GM12878 (cell line): ENCODE measurements at regions not wholly inside any gene's neighbourhood (a gene's known extent, or its start where the extent isn't known, plus 50 kb on each side); places are given as distances from the start of the nearest gene placed in this dataset.

Experiments
- ATAC-seq: fragments of 200-7000 bp; cut with Tn5 transposase; 3 replicates; pipeline ENCODE4 v1.9.1; 2020; ENCODE audit warnings: mild to moderate bottlenecking, moderate library complexity
- BruUV-seq: library from RNA; stranded (reverse); fragments of 400-500 nt; replicated peaks from 2 replicates; lab custom pipeline; 2021; lab: Mats Ljungman, UMichigan
- CTCF ChIA-PET: fragments of 300-600 bp; sonication (Branson Sonifier 250); formaldehyde crosslinking; extraction: SDS; loops from one replicate; lab custom pipeline; 2021; ENCODE audit warnings: inconsistent platforms; lab: Yijun Ruan, JAX
- POLR2A ChIA-PET: fragments of 350-600 bp; formaldehyde crosslinking; extraction: SDS; loops from one replicate; lab custom pipeline; 2021; ENCODE audit warnings: inconsistent platforms; lab: Charles Lee
- RAD21 ChIA-PET: fragments of 300-600 bp; sonication (Branson Sonifier 250); formaldehyde crosslinking; loops from one replicate; lab custom pipeline; 2023; ENCODE audit warnings: antibody characterized with exemption; ENCODE audit not compliant: unreplicated experiment; lab: Charles Lee
- SMC1A ChIA-PET: fragments of 300-600 bp; sonication (Branson Sonifier 250); formaldehyde crosslinking; loops from one replicate; lab custom pipeline; 2023; ENCODE audit not compliant: unreplicated experiment, uncharacterized antibody; lab: Charles Lee
- DNase-seq: peaks from one replicate; pipeline ENCODE4 v3.0.0-alpha.2; 2011; ENCODE audit warnings: low read depth, low spot score
- FAIRE-seq: peaks from 3 replicates; lab custom pipeline; 2011; peaks lifted over from hg19 to GRCh38; lab: Jason Lieb, UNC
- H2AFZ ChIP-seq: 2 replicates; pipeline ENCODE4 v1.6.0; 2011; ENCODE audit warnings: low read depth, low read length, control low read depth; ENCODE audit not compliant: control insufficient read depth
- H3K27ac ChIP-seq: 2 replicates; pipeline ENCODE4 v1.5.1; 2011; ENCODE audit warnings: control low read depth; ENCODE audit not compliant: control insufficient read depth, insufficient read depth
- H3K27me3 ChIP-seq, 2 experiments: replicated peaks in 1 of 2; 2 replicates each; pipeline versions ENCODE4 v1.6.0 to v1.6.1; 2011; ENCODE audit warnings: low read length in 1 of 2; ENCODE audit not compliant: control insufficient read depth in 2 of 2, insufficient read depth in 2 of 2
- H3K36me3 ChIP-seq, 2 experiments: 2 replicates each; pipeline ENCODE4 v1.5.1; 2011; ENCODE audit warnings: low read length in 1 of 2; ENCODE audit not compliant: control insufficient read depth in 2 of 2, insufficient read depth in 2 of 2
- H3K4me1 ChIP-seq: 2 replicates; pipeline ENCODE4 v1.6.1; 2011; ENCODE audit warnings: mild to moderate bottlenecking, low read length, moderate library complexity, mixed read lengths; ENCODE audit not compliant: control insufficient read depth, insufficient read depth
- H3K4me2 ChIP-seq: 2 replicates; pipeline ENCODE4 v1.6.0; 2011; ENCODE audit warnings: control low read depth; ENCODE audit not compliant: control insufficient read depth, insufficient read depth
- H3K4me3 ChIP-seq: fragments of 200-600 bp; sonication (generic); 2 replicates; pipeline ENCODE4 v1.5.1; 2016
- H3K79me2 ChIP-seq: 2 replicates; pipeline ENCODE4 v1.6.0; 2011; ENCODE audit warnings: low read length; ENCODE audit not compliant: control insufficient read depth, insufficient read depth
- H3K9ac ChIP-seq: 2 replicates; pipeline ENCODE4 v1.8.0; 2011; ENCODE audit warnings: low read length, control low read depth, mixed read lengths; ENCODE audit not compliant: control insufficient read depth, insufficient read depth
- H3K9me3 ChIP-seq: replicated peaks from 3 replicates; pipeline ENCODE4 v1.5.1; 2011; ENCODE audit warnings: mild to moderate bottlenecking, low read length; ENCODE audit not compliant: control insufficient read depth, insufficient read depth
- H4K20me1 ChIP-seq: 2 replicates; pipeline ENCODE4 v1.6.0; 2011; ENCODE audit not compliant: control insufficient read depth, insufficient read depth
- BCL11A ChIP-seq: IDR thresholded peaks from 2 replicates; pipeline ENCODE4 v1.6.1; 2011; ENCODE audit warnings: low read depth, low read length
- CBX5 ChIP-seq: sonication (generic); IDR thresholded peaks from 2 replicates; pipeline ENCODE4 v1.6.1; 2016; ENCODE audit warnings: low read depth, moderate library complexity, mild to moderate bottlenecking, inconsistent platforms
- E2F4 ChIP-seq: IDR thresholded peaks from 2 replicates; pipeline ENCODE4 v1.6.1; 2012; ENCODE audit warnings: low read depth, low read length, improper control_type of control experiment
- EED ChIP-seq: sonication (generic); IDR thresholded peaks from 2 replicates; pipeline ENCODE4 v1.6.1; 2016; ENCODE audit warnings: antibody characterized with exemption, low read depth
- EP300 ChIP-seq, 2 experiments: fragments of 150-350 bp in 1 of 2; IDR thresholded peaks; 2 replicates each; pipeline ENCODE4 v1.6.1; 2011 to 2012; ENCODE audit warnings: low read depth in 2 of 2, low read length in 2 of 2, borderline replicate concordance in 1 of 2, improper control_type of control experiment in 1 of 2, inconsistent platforms in 1 of 2; ENCODE audit not compliant: control insufficient read depth in 1 of 2
- NFYB ChIP-seq: IDR thresholded peaks from 2 replicates; pipeline ENCODE4 v1.6.1; 2011; ENCODE audit warnings: low read depth, mild to moderate bottlenecking, low read length, improper control_type of control experiment, moderate library complexity; ENCODE audit not compliant: insufficient read depth
- PRDM15 ChIP-seq: fragments of 450-650 bp; formaldehyde crosslinking; IDR thresholded peaks from 2 replicates; pipeline ENCODE4 v1.4.0; 2020; ENCODE audit warnings: mild to moderate bottlenecking, moderate library complexity
- RAD51 ChIP-seq: fragments of 450-650 bp; IDR thresholded peaks from 2 replicates; pipeline ENCODE4 v1.6.1; 2016; ENCODE audit warnings: moderate library complexity, mild to moderate bottlenecking, inconsistent platforms
- SIX5 ChIP-seq: IDR thresholded peaks from 2 replicates; pipeline ENCODE4 v1.6.1; 2011; ENCODE audit warnings: mild to moderate bottlenecking, low read depth, low read length, moderate library complexity; ENCODE audit not compliant: severe bottlenecking
- SP1 ChIP-seq: IDR thresholded peaks from one replicate; pipeline ENCODE4 v1.6.1; 2011; ENCODE audit warnings: low read depth, low read length
- TCF12 ChIP-seq: IDR thresholded peaks from 2 replicates; pipeline ENCODE4 v1.6.1; 2011; ENCODE audit warnings: low read depth, mild to moderate bottlenecking, low read length
- ZSCAN29 ChIP-seq: fragments of 450-650 bp; IDR thresholded peaks from 2 replicates; pipeline ENCODE4 v1.6.1; 2017; ENCODE audit warnings: mild to moderate bottlenecking, moderate library complexity
- WGBS: methylation state at CpG from one replicate; pipeline ENCODE4 v1.1.6; 2016; ENCODE audit warnings: low lambda C conversion rate; ENCODE audit not compliant: insufficient replicate concordance, insufficient coverage; ENCODE audit errors: missing lambda C conversion rate; 5-methylcytosine and 5-hydroxymethylcytosine counted together
- in situ Hi-C: fragments of 300-500 bp; cut with MboI; formaldehyde crosslinking; loops from 9 replicates; pipeline ENCODE4 v1.14.3; 2018; ENCODE audit warnings: mixed read lengths
- intact Hi-C: fragments of 100-400 bp; cut with micrococcal nuclease; formaldehyde crosslinking; loops from one replicate; pipeline ENCODE4 v1.14.2; 2022; ENCODE audit not compliant: unreplicated experiment
- TF ChIP-seq, protein P1 (sequence below), 3 experiments: IDR thresholded peaks in 2 of 3; conservative IDR thresholded peaks in 1 of 3; 2 replicates each; pipeline ENCODE4 v1.5.1; 2011; ENCODE audit warnings: low read depth in 3 of 3, low read length in 3 of 3, mild to moderate bottlenecking in 3 of 3, control low read depth in 2 of 3, moderate library complexity in 2 of 3, inconsistent platforms in 1 of 3, mixed read lengths in 1 of 3; ENCODE audit not compliant: control insufficient read depth in 2 of 3, insufficient read depth in 1 of 3; ENCODE audit errors: extremely low read depth in 1 of 3

DNA sequence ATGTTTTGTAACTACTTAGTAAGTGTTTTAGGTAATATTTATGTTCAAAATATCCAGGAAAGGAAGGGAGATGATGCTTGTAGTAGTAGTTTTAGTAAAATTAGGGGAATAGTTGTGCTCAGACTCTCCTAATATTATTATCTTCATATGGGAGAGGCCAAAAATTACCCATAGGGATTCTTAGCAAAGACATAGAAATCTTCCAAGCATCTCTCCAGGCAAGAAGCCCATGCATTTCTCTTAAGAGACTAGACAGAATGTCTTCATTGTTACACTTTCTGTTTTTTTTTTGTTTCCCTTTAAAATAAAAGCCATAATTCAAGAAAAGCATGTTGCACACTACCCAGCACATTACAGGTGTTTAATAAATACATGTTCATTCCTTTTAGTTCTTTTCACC lies 180.6 kb downstream of the CYB561 start:
- Histone ChIP-seq H3K36me3 (no peaks in the 10 kb centered on the region), H3K79me2 (no peaks in the 10 kb centered on the region), H3K4me3 (no peak overlapping the region), H3K4me1 (no peaks in the 10 kb centered on the region), H3K9me3 (no peaks in the 10 kb centered on the region), H3K4me2 (no peak overlapping the region), H3K27ac (no peak overlapping the region), H3K27me3 (no peaks in the 10 kb centered on the region; a peak in 1 of 4 replicates), H3K9ac (no peak overlapping the region), H2AFZ (no peak overlapping the region), H4K20me1 (no peaks in the 10 kb centered on the region)
- no TSS peak for BruUV-seq
- SMC1A ChIA-PET = no interaction called here
- POLR2A ChIA-PET = no interaction called here
- RAD21 ChIA-PET = no interaction called here
- CTCF ChIA-PET = no interaction called here
- ATAC-seq (no peak), DNase-seq (no peak), FAIRE-seq (no peak)
- in situ Hi-C loops (no loop called here), intact Hi-C loops (no loop called here)
- TF ChIP-seq CBX5 = no peak
- no peak for TF ChIP-seq SP1
- TF ChIP-seq E2F4 = no peak
- TF ChIP-seq BCL11A = no peak
- TF ChIP-seq RAD51 = no peak

GRCh38 chr17:63267846-63268245 lies 178.3 kb downstream of the CYB561 start:
- RAD21 ChIA-PET = no interaction called here
- H3K27me3 ChIP-seq = no peaks in the 10 kb centered on the region; a peak in 1 of 4 replicates
- no peak overlapping the region for H3K4me2 ChIP-seq
- WGBS = 29% methylated on average over 4 of the region's 4 CpGs
- POLR2A ChIA-PET = no interaction called here
- BruUV-seq = no TSS peak
- ATAC-seq = no peak
- H3K9ac ChIP-seq = no peak overlapping the region
- intact Hi-C loops (no loop called here), in situ Hi-C loops (no loop called here)
- H3K9me3 ChIP-seq = no peaks in the 10 kb centered on the region
- H3K4me1 ChIP-seq = no peaks in the 10 kb centered on the region
- no peak overlapping the region for H3K4me3 ChIP-seq
- H3K36me3 ChIP-seq = no peaks in the 10 kb centered on the region
- DNase-seq = no peak
- no peak overlapping the region for H3K27ac ChIP-seq
- SMC1A ChIA-PET = no interaction called here
- no peaks in the 10 kb centered on the region for H4K20me1 ChIP-seq
- FAIRE-seq = no peak
- H2AFZ ChIP-seq = no peak overlapping the region
- CTCF ChIA-PET = no interaction called here
- H3K79me2 ChIP-seq = no peaks in the 10 kb centered on the region
- TF ChIP-seq TCF12 (no peak), EP300 (IDR thresholded peaks at IDR 0.05; ENCODE audit: borderline replicate concordance in 1 of 2, control insufficient read depth in 1 of 2, low read depth in 2 of 2, low read length in 2 of 2) (no peak), PRDM15 (CRISPR knock-in tag) (no peak), EED (no peak), NFYB (no peak), ZSCAN29 (no peak), SIX5 (no peak)
- TF ChIP-seq, protein P1, sequence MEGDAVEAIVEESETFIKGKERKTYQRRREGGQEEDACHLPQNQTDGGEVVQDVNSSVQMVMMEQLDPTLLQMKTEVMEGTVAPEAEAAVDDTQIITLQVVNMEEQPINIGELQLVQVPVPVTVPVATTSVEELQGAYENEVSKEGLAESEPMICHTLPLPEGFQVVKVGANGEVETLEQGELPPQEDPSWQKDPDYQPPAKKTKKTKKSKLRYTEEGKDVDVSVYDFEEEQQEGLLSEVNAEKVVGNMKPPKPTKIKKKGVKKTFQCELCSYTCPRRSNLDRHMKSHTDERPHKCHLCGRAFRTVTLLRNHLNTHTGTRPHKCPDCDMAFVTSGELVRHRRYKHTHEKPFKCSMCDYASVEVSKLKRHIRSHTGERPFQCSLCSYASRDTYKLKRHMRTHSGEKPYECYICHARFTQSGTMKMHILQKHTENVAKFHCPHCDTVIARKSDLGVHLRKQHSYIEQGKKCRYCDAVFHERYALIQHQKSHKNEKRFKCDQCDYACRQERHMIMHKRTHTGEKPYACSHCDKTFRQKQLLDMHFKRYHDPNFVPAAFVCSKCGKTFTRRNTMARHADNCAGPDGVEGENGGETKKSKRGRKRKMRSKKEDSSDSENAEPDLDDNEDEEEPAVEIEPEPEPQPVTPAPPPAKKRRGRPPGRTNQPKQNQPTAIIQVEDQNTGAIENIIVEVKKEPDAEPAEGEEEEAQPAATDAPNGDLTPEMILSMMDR (IDR thresholded peaks at IDR 0.05 in 2 of 3, conservative IDR thresholded peaks at IDR 0.05 in 1 of 3; ENCODE audit: control insufficient read depth in 2 of 3, extremely low read depth in 1 of 3, insufficient read depth in 1 of 3, low read depth in 3 of 3, low read length in 3 of 3) = no peak
